Muscle layer of colon (tissue), 2 donors: ENCODE measurements at regions not wholly inside any gene's neighbourhood (a gene's known extent, or its start where the extent isn't known, plus 50 kb on each side); places are given as distances from the start of the nearest gene placed in this dataset.

ENCODE experiments used
- H3K27ac ChIP-seq: one replicate; pipeline ENCODE4 v1.7.0; 2013; ENCODE audit warnings: low read depth, mild to moderate bottlenecking, low read length, moderate library complexity
- H3K27me3 ChIP-seq, 2 donors: one replicate each; pipeline ENCODE4 v1.7.0; 2013; ENCODE audit warnings: low read length in 2 of 2, mild to moderate bottlenecking in 2 of 2; ENCODE audit not compliant: insufficient read depth in 2 of 2, control insufficient read depth in 1 of 2
- H3K36me3 ChIP-seq: one replicate; pipeline ENCODE4 v1.7.0; 2013; ENCODE audit warnings: mild to moderate bottlenecking, low read length; ENCODE audit not compliant: insufficient read depth
- H3K4me1 ChIP-seq: one replicate; pipeline ENCODE4 v1.7.0; 2013; ENCODE audit warnings: mild to moderate bottlenecking, low read length; ENCODE audit not compliant: insufficient read depth
- H3K4me3 ChIP-seq, 2 donors: one replicate each; pipeline ENCODE4 v1.7.0; 2013; ENCODE audit warnings: low read length in 2 of 2, low read depth in 1 of 2, mild to moderate bottlenecking in 1 of 2, moderate library complexity in 1 of 2
- H3K9ac ChIP-seq: one replicate; pipeline ENCODE4 v1.7.0; 2013; ENCODE audit warnings: low read length
- H3K9me3 ChIP-seq: one replicate; pipeline ENCODE4 v1.7.0; 2013; ENCODE audit warnings: mild to moderate bottlenecking, low read length
- donor health status: abdominal sarcoma.
- donor health status: Adenocarcinoma of cecum.

DNA sequence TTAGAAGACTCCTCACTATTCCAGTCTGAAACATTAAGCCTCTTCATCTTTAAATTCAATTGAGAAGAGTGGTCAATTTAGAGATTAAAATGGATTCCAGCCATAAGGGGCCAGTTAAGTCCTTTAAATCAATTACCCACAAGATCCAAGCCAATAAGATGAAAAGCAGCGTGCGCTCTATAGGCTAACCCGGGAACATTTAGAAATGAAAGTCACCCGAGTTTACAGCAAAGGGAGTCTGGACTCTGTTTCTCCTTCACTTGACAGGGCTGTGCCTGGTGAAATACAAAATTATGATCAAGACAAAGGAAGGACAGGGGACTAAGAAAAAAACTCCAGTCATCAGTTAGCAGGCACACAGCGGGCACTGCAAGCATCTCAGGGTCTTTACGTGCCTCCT lies 393.7 kb downstream of the QKI start:
- H3K27me3 ChIP-seq = no peaks in the 10 kb centered on the region
- H3K36me3 ChIP-seq = no peaks in the 10 kb centered on the region
- H3K27ac ChIP-seq = no peak overlapping the region
- H3K4me1 ChIP-seq = no peaks in the 10 kb centered on the region
- no peak overlapping the region for H3K9ac ChIP-seq
- no peaks in the 10 kb centered on the region for H3K9me3 ChIP-seq
- H3K4me3 ChIP-seq = no peak overlapping the region

GRCh38 chr6:163806755-163807499 lies 392.4 kb downstream of the QKI start:
- Histone ChIP-seq H3K4me1 (no peaks in the 10 kb centered on the region), H3K27me3 (no peaks in the 10 kb centered on the region), H3K4me3 (no peak overlapping the region), H3K9me3 (no peaks in the 10 kb centered on the region), H3K9ac (no peak overlapping the region), H3K36me3 (no peaks in the 10 kb centered on the region), H3K27ac (no peak overlapping the region)

DNA sequence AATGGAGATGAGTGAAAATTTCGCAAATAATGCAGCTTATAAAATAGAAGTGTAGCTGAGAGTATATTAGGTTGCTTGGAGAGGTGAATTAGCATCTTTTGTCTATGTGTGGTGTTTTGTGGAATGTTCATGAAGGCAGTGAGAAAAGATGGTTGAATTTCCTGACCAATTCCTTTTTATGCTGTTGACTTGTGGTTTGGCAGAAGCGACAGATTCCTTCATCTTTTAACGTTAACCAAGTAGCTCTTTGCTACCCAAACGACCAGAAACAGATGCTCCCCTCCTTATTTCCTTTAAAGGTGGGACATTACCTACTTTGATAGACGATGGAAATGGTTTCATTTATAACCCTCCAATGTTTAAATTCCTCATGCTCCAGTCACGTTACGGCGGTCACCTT lies 390.5 kb downstream of the QKI start:
- no peak overlapping the region for H3K9ac ChIP-seq
- no peaks in the 10 kb centered on the region for H3K9me3 ChIP-seq
- H3K27ac ChIP-seq = no peak overlapping the region
- no peaks in the 10 kb centered on the region for H3K36me3 ChIP-seq
- H3K4me1 ChIP-seq = no peaks in the 10 kb centered on the region
- H3K4me3 ChIP-seq = no peak overlapping the region
- H3K27me3 ChIP-seq = no peaks in the 10 kb centered on the region

DNA sequence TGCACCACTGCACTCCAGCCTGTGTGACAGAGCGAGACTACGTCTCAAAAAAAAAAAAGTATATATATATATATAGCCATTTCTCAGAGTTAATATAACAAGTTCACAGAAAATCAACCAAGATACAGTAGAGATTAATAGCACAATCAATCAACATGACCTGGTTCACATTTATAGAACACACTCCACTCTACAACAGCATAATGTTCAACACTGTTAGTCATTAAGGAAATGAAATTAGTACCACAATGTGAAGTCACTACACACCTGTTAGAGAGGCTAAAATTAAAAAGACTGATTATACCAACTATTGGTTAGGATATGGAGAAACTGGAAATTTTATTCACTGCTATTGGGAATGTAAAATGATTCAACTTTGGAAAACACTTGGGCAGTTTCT lies 387.7 kb downstream of the QKI start:
- Histone ChIP-seq H3K9me3 (no peaks in the 10 kb centered on the region), H3K27ac (no peak overlapping the region), H3K9ac (no peak overlapping the region), H3K27me3 (no peaks in the 10 kb centered on the region), H3K4me1 (no peaks in the 10 kb centered on the region), H3K36me3 (no peaks in the 10 kb centered on the region), H3K4me3 (no peak overlapping the region)

- Histone ChIP-seq H3K27ac (no peak overlapping the region), H3K27me3 (no peaks in the 10 kb centered on the region), H3K9me3 (no peaks in the 10 kb centered on the region), H3K4me3 (no peak overlapping the region), H3K36me3 (no peaks in the 10 kb centered on the region), H3K9ac (no peak overlapping the region), H3K4me1 (no peaks in the 10 kb centered on the region)
Observed at GRCh38 chr6:163797296-163797845, 382.9 kb downstream of the QKI start.

DNA sequence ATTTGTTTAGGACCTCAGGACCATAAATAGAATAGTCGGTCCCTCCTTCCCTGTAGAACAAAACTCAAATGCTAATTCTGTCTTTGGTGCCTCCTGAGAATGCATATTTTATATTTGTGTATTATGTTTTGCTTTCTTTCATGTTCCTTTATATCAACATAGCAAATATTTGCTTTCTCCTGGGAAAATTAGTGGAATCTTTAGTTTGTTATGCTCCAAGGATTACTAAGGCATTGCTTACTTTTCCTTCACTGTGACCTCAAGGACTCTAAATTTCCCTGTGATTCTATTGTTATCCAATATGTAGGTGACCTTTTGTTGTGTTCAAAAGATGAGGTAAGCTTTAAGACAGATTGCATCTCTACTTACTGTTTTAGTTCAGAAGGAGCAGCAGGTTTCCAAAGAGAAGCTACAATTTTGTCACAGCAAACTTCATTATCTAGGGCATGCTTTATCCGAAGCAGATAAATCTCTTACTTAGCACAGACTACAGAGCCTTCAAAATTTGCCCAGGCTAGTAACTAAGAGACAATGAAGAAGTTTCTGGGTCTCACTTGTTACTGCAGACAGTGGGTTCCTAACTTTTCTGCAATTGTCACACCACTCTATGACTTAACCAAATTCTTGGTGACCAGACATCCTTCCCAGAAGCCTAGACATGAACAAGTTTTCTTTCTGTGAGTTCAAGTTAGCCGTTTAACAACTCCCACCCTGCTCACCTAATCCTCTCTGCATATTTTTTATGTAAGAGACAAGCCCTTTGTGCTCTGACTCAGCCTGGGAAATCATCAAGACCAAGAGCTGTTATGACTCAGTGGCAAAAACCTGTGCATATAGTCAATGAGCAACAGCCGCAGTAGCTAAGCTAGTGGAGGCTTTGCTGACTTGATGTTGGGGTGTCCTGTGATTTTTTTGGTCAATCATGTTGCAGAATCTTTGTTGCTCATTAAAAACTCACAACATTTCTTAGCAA lies 378.8 kb downstream of the QKI start:
- no peaks in the 10 kb centered on the region for H3K4me1 ChIP-seq
- no peak overlapping the region for H3K27ac ChIP-seq
- H3K4me3 ChIP-seq = no peak overlapping the region
- H3K9me3 ChIP-seq = no peaks in the 10 kb centered on the region
- H3K27me3 ChIP-seq = no peaks in the 10 kb centered on the region
- H3K36me3 ChIP-seq = no peaks in the 10 kb centered on the region
- H3K9ac ChIP-seq = no peak overlapping the region

DNA sequence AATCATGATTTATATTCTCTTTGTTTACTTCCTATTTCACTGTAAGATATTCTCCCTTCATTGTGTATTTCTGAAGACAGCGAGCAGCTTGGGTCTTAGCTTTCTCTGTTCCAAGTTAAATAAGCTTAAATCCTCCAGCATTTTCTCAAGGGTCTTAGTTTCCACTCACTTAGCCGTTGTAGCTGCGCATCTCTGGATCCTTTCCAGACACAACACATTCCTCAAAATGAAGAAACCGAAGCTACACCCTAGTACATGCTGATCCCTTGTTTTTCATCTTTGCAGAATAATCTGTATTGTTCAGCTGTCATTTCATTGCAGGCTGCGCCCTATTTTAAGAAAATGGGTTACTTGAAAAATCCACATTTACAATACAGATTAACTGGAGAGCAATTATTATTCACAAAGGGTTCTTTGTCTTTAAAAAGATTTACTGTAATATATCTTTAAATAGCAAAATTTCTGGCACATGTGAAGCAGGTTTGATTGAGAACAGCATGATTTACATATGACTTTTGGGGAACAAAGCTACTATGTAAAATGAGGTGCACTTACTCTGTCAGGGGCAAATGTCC lies 375.8 kb downstream of the QKI start:
- H3K27me3 ChIP-seq = no peaks in the 10 kb centered on the region
- H3K27ac ChIP-seq = no peak overlapping the region
- no peaks in the 10 kb centered on the region for H3K9me3 ChIP-seq
- H3K9ac ChIP-seq = no peak overlapping the region
- no peaks in the 10 kb centered on the region for H3K4me1 ChIP-seq
- no peak overlapping the region for H3K4me3 ChIP-seq
- H3K36me3 ChIP-seq = no peaks in the 10 kb centered on the region

DNA sequence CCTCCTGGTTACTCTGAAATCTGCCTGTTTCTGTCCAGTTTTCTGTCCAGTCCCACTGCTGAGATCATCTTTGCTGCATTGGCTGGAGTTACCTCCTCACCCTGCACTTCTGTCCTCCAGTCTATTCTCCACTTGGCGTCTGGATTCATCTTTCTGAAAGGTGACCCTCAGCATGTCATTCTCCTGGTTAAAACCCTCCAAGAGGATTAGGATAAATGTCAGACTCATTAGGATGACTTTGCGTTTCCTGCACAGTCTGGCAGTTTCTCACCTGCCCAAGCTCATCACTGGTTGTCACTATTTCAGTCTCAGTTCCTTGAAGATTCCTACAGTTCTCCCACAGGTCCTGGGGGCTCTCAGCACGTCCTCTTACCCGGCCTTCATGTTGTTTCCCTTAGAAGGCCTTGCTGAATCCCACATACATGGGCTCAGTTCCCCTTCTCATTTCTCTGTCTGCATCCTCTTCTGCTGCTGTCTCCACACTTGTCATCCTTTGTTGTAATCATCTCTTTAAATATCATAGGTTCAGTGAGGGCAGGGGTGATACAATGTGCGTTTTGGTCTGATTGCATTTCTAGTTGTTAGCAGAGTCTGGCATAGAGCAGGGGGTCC lies 374.8 kb downstream of the QKI start:
- H3K4me1 ChIP-seq = no peaks in the 10 kb centered on the region
- no peaks in the 10 kb centered on the region for H3K36me3 ChIP-seq
- no peaks in the 10 kb centered on the region for H3K9me3 ChIP-seq
- no peak overlapping the region for H3K4me3 ChIP-seq
- no peak overlapping the region for H3K27ac ChIP-seq
- no peaks in the 10 kb centered on the region for H3K27me3 ChIP-seq
- H3K9ac ChIP-seq = no peak overlapping the region

DNA sequence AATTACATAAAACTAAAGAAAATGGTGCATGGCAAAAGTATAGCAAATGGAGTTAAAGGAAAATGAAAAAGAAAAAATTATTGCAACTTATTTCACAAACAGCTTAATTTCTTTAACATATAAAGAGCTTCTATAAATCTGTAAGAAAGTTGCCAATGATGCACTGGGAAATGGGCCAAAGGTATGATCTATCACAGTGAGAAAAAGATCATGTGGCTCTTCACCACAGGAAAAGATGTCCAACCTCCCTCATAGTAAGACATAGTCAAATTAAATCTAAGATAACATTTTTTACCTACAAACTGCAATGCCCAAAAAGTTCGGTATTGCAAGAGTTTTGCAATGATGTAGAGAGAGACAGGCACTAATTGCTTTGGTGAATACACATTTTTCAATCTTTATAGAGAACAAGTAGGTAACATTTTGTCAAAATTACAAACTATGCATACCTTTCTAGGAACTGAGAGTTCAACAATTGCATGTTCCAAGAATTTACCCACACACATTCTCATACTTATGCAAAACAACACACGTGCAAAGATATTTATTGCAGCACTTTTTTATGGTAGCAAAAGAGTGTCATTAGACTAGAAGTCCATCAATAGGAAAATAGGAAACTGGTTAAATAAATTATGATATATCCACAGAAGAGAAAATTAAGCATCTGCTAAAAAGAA lies 372.6 kb downstream of the QKI start:
- Histone ChIP-seq H3K27ac (no peak overlapping the region), H3K36me3 (no peaks in the 10 kb centered on the region), H3K4me1 (no peaks in the 10 kb centered on the region), H3K9me3 (no peaks in the 10 kb centered on the region), H3K4me3 (no peak overlapping the region), H3K9ac (no peak overlapping the region), H3K27me3 (no peaks in the 10 kb centered on the region)

GRCh38 chr6:163782436-163783003 lies 368.0 kb downstream of the QKI start:
- H3K9ac ChIP-seq = no peak overlapping the region
- H3K27me3 ChIP-seq = no peaks in the 10 kb centered on the region
- H3K9me3 ChIP-seq = no peaks in the 10 kb centered on the region
- H3K4me1 ChIP-seq = no peaks in the 10 kb centered on the region
- H3K36me3 ChIP-seq = no peaks in the 10 kb centered on the region
- no peak overlapping the region for H3K27ac ChIP-seq
- no peak overlapping the region for H3K4me3 ChIP-seq
